Neural cell (in vitro differentiated cells): ENCODE measurements at regions not wholly inside any gene's neighbourhood (a gene's known extent, or its start where the extent isn't known, plus 50 kb on each side); places are given as distances from the start of the nearest gene placed in this dataset.

Source experiments
- H2AFZ ChIP-seq: fragments of 200-600, 300-800 bp; sonication (generic), shearing (Covaris generic); 2 replicates; pipeline ENCODE4 v1.6.0; 2014; ENCODE audit warnings: low read depth, mild to moderate bottlenecking, antibody characterized with exemption, low read length, moderate library complexity
- H3F3A ChIP-seq: fragments of 200-600 bp; shearing (Covaris generic); 2 replicates; pipeline ENCODE4 v1.6.1; 2016; ENCODE audit warnings: mild to moderate bottlenecking, moderate library complexity, mixed read lengths, antibody characterized with exemption, low read length; ENCODE audit not compliant: insufficient read depth, poor library complexity, severe bottlenecking
- H3K27ac ChIP-seq: fragments of 200-600, 300-800 bp; sonication (generic), shearing (Covaris generic); 2 replicates; pipeline ENCODE4 v1.5.1; 2014; ENCODE audit warnings: mild to moderate bottlenecking, low read length, moderate library complexity
- H3K27me3 ChIP-seq: fragments of 300-800, 200-600 bp; sonication (generic), shearing (Covaris generic); 2 replicates; pipeline ENCODE4 v1.6.0; 2014; ENCODE audit warnings: mild to moderate bottlenecking, low read depth, low read length, moderate library complexity; ENCODE audit not compliant: insufficient read depth
- H3K36me3 ChIP-seq: fragments of 300-800, 200-600 bp; sonication (generic), shearing (Covaris generic); 2 replicates; pipeline ENCODE4 v1.5.1; 2014; ENCODE audit warnings: mild to moderate bottlenecking, antibody characterized with exemption, low read length, moderate library complexity; ENCODE audit not compliant: insufficient read depth
- H3K4me2 ChIP-seq: fragments of 300-800, 200-600 bp; sonication (generic), shearing (Covaris generic); 2 replicates; pipeline ENCODE4 v1.6.0; 2014; ENCODE audit warnings: mild to moderate bottlenecking, low read length
- H3K4me3 ChIP-seq: fragments of 300-800, 200-600 bp; sonication (generic), shearing (Covaris generic); 2 replicates; pipeline ENCODE4 v1.5.1; 2014; ENCODE audit warnings: mild to moderate bottlenecking, low read length, moderate library complexity
- H3K79me2 ChIP-seq: fragments of 200-600 bp; shearing (Covaris generic); replicated peaks from 2 replicates; pipeline ENCODE4 v1.6.0; 2014; ENCODE audit warnings: mild to moderate bottlenecking, low read length, moderate library complexity; ENCODE audit not compliant: insufficient read depth
- H3K9ac ChIP-seq: fragments of 300-800, 200-600 bp; sonication (generic), shearing (Covaris generic); 2 replicates; pipeline ENCODE4 v1.6.1; 2016; ENCODE audit warnings: mild to moderate bottlenecking, low read length, mixed read lengths
- H3K9me2 ChIP-seq: fragments of 200-600 bp; shearing (Covaris generic); 2 replicates; pipeline ENCODE4 v1.6.1; 2016; ENCODE audit warnings: mild to moderate bottlenecking, low read length, mixed read lengths; ENCODE audit not compliant: insufficient read depth
- H3K9me3 ChIP-seq: fragments of 200-600, 300-800 bp; sonication (generic), shearing (Covaris generic); 2 replicates; pipeline ENCODE4 v1.6.1; 2016; ENCODE audit warnings: mild to moderate bottlenecking, mixed run types, low read length, moderate library complexity, mixed read lengths
- H4K20me1 ChIP-seq: fragments of 200-600 bp; shearing (Covaris generic); 2 replicates; pipeline ENCODE4 v1.6.1; 2016; ENCODE audit warnings: mild to moderate bottlenecking, mixed run types; ENCODE audit not compliant: insufficient read depth
- CTCF ChIP-seq: fragments of 450-650 bp; IDR thresholded peaks from 2 replicates; pipeline ENCODE4 v1.5.1; 2014; ENCODE audit warnings: antibody characterized with exemption, mild to moderate bottlenecking, moderate library complexity; ENCODE audit not compliant: poor library complexity, severe bottlenecking
- EP300 ChIP-seq: fragments of 450-650 bp; conservative IDR thresholded peaks from 2 replicates; pipeline ENCODE4 v1.6.1; 2014; ENCODE audit warnings: antibody characterized with exemption, mild to moderate bottlenecking, moderate library complexity; ENCODE audit not compliant: poor library complexity, severe bottlenecking
- EZH2 ChIP-seq: fragments of 200-600, 300-800 bp; shearing (Covaris generic), sonication (generic); IDR thresholded peaks from 2 replicates; pipeline ENCODE4 v1.6.1; 2014; ENCODE audit warnings: antibody characterized with exemption, low read length, borderline replicate concordance, mild to moderate bottlenecking; ENCODE audit not compliant: insufficient read depth, poor library complexity, severe bottlenecking
- MXI1 ChIP-seq: fragments of 450-650 bp; conservative IDR thresholded peaks from 2 replicates; pipeline ENCODE4 v1.6.1; 2014; ENCODE audit warnings: antibody characterized with exemption, mild to moderate bottlenecking; ENCODE audit not compliant: poor library complexity, severe bottlenecking
- POLR2AphosphoS5 ChIP-seq: IDR thresholded peaks from 2 replicates; pipeline ENCODE4 v1.6.1; 2012
- RAD21 ChIP-seq: fragments of 450-650 bp; conservative IDR thresholded peaks from 2 replicates; pipeline ENCODE4 v1.6.1; 2014; ENCODE audit warnings: antibody characterized with exemption, mild to moderate bottlenecking, moderate library complexity
- SMC3 ChIP-seq: fragments of 450-650 bp; conservative IDR thresholded peaks from 2 replicates; pipeline ENCODE4 v1.6.1; 2014; ENCODE audit warnings: antibody characterized with exemption, mild to moderate bottlenecking, moderate library complexity; ENCODE audit not compliant: poor library complexity
- TAF1 ChIP-seq: IDR thresholded peaks from 2 replicates; pipeline ENCODE4 v1.6.1; 2012; ENCODE audit warnings: low read depth
- TF ChIP-seq, protein P1 (sequence below): IDR thresholded peaks from 2 replicates; pipeline ENCODE4 v1.6.1; 2012; ENCODE audit warnings: borderline replicate concordance

- no peak for TF ChIP-seq RAD21
- no peak for TF ChIP-seq TAF1
- TF ChIP-seq POLR2AphosphoS5 = no peak
- TF ChIP-seq EP300 = no peak
- TF ChIP-seq, protein P1, sequence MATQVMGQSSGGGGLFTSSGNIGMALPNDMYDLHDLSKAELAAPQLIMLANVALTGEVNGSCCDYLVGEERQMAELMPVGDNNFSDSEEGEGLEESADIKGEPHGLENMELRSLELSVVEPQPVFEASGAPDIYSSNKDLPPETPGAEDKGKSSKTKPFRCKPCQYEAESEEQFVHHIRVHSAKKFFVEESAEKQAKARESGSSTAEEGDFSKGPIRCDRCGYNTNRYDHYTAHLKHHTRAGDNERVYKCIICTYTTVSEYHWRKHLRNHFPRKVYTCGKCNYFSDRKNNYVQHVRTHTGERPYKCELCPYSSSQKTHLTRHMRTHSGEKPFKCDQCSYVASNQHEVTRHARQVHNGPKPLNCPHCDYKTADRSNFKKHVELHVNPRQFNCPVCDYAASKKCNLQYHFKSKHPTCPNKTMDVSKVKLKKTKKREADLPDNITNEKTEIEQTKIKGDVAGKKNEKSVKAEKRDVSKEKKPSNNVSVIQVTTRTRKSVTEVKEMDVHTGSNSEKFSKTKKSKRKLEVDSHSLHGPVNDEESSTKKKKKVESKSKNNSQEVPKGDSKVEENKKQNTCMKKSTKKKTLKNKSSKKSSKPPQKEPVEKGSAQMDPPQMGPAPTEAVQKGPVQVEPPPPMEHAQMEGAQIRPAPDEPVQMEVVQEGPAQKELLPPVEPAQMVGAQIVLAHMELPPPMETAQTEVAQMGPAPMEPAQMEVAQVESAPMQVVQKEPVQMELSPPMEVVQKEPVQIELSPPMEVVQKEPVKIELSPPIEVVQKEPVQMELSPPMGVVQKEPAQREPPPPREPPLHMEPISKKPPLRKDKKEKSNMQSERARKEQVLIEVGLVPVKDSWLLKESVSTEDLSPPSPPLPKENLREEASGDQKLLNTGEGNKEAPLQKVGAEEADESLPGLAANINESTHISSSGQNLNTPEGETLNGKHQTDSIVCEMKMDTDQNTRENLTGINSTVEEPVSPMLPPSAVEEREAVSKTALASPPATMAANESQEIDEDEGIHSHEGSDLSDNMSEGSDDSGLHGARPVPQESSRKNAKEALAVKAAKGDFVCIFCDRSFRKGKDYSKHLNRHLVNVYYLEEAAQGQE = no peak
- TF ChIP-seq MXI1 = no peak
- TF ChIP-seq CTCF = no peak
- no peak for TF ChIP-seq SMC3
- no peak for TF ChIP-seq EZH2
- no peak overlapping the region for H2AFZ ChIP-seq
- no peaks in the 10 kb centered on the region for H3K27me3 ChIP-seq
- H3K9ac ChIP-seq = no peak overlapping the region
- H3K36me3 ChIP-seq = no peaks in the 10 kb centered on the region
- no peak overlapping the region for H3K4me2 ChIP-seq
- no peak overlapping the region for H3K27ac ChIP-seq
- no peaks in the 10 kb centered on the region for H3F3A ChIP-seq
- H3K9me2 ChIP-seq = no peaks in the 10 kb centered on the region
- H3K9me3 ChIP-seq = no peaks in the 10 kb centered on the region
- H3K79me2 ChIP-seq = no peaks in the 10 kb centered on the region
- no peak overlapping the region for H3K4me3 ChIP-seq
- no peaks in the 10 kb centered on the region for H4K20me1 ChIP-seq
Measured at GRCh38 chr21:15486460-15487195, 243.2 kb upstream of the USP25 start.

DNA sequence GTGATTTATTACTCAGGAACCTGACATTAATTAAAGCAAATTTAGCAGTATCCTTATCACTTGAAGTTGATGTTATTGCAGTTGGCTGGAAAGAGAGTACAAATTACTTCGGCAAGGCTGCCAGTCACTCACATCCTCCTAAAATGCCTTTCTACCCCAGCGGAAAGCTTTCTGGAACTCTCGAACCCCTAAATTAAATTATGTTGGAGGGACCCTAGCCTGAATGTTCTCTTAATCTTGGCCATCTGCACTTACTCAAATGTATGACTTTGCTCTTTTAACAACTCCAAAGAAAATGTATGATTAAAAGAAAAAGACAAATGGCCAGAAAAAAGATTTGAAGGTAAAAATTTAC, 242.6 kb upstream of the USP25 start:
- Histone ChIP-seq H3K27me3 (no peaks in the 10 kb centered on the region), H3K4me3 (no peak overlapping the region), H3K9me2 (no peaks in the 10 kb centered on the region), H3K9me3 (no peaks in the 10 kb centered on the region), H3F3A (no peaks in the 10 kb centered on the region), H3K4me2 (no peak overlapping the region), H3K9ac (no peak overlapping the region), H4K20me1 (no peaks in the 10 kb centered on the region), H3K36me3 (no peaks in the 10 kb centered on the region), H3K27ac (no peak overlapping the region), H3K79me2 (no peaks in the 10 kb centered on the region), H2AFZ (no peak overlapping the region)
- TF ChIP-seq EZH2 (no peak), SMC3 (no peak)
